Adrenal gland (tissue), 5 donors: ENCODE measurements at regions not wholly inside any gene's neighbourhood (a gene's known extent, or its start where the extent isn't known, plus 50 kb on each side); places are given as distances from the start of the nearest gene placed in this dataset.

Source experiments
- POLR2A ChIP-seq, 2 donors: fragments of 450-650 bp; IDR thresholded peaks; one replicate each; pipeline ENCODE4 v1.6.1; 2017; ENCODE audit warnings: antibody characterized with exemption in 2 of 2, mild to moderate bottlenecking in 2 of 2, moderate library complexity in 1 of 2
- TF ChIP-seq, protein P1 (sequence below), 6 experiments: fragments of 450-650 bp in 4 of 6; fragments of 200-600 bp in 2 of 6; sonication (generic) in 1 of 6; IDR thresholded peaks; 1 replicate in 5 of 6; 2 replicates in 1 of 6; pipeline versions ENCODE4 v1.5.1 to v1.8.0; 2016 to 2021; ENCODE audit warnings: antibody characterized with exemption in 6 of 6, mild to moderate bottlenecking in 2 of 6, moderate library complexity in 1 of 6
- donor health status: DM: no; HTN: no; CAD: no.

DNA sequence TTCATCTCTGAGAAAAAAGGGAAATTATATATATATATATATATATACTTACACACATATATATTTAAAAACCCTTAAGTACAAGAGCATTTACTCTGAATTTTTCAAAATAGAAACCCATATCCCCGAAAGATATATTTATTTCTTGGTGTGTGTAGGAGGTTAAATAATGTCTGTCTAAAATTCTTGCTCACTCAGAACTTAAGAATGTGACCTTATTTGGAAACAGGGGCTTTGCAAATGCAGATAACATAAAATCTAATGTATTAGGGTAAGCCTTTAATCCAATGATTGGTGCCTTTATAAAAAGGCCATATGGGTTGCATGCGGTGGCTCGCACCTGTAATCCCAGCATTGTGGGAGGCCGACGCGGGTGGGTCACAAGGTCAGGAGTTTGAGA, 517.3 kb upstream of the TLE4 start:
- TF ChIP-seq, protein P1, sequence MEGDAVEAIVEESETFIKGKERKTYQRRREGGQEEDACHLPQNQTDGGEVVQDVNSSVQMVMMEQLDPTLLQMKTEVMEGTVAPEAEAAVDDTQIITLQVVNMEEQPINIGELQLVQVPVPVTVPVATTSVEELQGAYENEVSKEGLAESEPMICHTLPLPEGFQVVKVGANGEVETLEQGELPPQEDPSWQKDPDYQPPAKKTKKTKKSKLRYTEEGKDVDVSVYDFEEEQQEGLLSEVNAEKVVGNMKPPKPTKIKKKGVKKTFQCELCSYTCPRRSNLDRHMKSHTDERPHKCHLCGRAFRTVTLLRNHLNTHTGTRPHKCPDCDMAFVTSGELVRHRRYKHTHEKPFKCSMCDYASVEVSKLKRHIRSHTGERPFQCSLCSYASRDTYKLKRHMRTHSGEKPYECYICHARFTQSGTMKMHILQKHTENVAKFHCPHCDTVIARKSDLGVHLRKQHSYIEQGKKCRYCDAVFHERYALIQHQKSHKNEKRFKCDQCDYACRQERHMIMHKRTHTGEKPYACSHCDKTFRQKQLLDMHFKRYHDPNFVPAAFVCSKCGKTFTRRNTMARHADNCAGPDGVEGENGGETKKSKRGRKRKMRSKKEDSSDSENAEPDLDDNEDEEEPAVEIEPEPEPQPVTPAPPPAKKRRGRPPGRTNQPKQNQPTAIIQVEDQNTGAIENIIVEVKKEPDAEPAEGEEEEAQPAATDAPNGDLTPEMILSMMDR (IDR thresholded peaks at IDR 0.05) = no peak
- TF ChIP-seq POLR2A (IDR thresholded peaks at IDR 0.05) = no peak
